ENCODE measurements at regions not wholly inside any gene's neighbourhood (a gene's known extent, or its start where the extent isn't known, plus 50 kb on each side); places are given as distances from the start of the nearest gene placed in this dataset.
"Not testable (repeated sequence)": the region's sequence is repeated elsewhere in the genome, so short reads cannot be mapped to it uniquely, and the experiment has no call there.

DNA sequence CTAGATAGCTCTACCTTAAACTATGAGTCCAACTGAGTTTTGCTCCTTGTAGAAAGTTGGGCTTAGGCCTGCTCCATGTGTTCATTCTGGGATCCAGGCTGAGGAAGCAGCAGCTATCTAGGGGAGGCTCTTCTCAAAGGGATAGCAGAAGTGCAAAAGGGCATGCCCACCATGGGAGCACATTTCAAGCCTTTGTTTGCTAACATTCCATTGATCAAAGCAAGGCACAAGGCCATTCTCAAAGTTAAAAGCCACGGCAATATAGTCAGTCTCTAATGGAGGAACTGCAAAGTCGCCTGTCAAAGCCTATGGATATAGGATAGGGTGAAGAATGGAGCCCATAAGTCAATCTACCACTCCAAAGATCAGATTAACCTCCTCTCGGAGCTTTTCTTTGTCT lies 488.1 kb upstream of the ARX start:
- no peak for ATAC-seq
- no peak for DNase-seq (ENCODE audit: low spot score)
- intact Hi-C loops (cut with DNase I), result no loop called here

GRCh38 chrX:25507801-25508200 lies 492.0 kb upstream of the ARX start:
- ATAC-seq (no peak), DNase-seq (ENCODE audit: low spot score) (no peak)
- intact Hi-C loops (cut with DNase I), result no loop called here

DNA sequence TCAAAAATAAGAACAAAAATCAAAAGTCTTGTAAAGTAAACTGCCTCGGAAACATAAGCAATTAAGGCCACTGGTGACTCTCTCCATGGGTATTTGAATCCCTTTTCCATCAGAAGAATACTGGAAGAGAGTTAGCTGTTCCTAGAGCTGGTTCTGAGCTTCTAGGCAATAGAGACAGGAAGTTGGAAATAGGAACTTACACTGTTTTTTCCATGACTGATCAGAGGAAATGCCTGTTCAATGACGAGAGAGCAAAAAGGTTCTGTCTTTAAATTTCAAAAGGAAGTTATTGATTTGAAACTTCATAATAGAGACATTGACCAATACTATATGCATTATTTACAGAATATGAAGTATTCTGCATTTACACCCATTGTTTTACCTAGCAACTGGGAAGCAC lies 503.5 kb upstream of the ARX start:
- intact Hi-C loops (cut with DNase I), result no loop called here
- DNase-seq (ENCODE audit: low spot score) (no peak), ATAC-seq (no peak)

DNA sequence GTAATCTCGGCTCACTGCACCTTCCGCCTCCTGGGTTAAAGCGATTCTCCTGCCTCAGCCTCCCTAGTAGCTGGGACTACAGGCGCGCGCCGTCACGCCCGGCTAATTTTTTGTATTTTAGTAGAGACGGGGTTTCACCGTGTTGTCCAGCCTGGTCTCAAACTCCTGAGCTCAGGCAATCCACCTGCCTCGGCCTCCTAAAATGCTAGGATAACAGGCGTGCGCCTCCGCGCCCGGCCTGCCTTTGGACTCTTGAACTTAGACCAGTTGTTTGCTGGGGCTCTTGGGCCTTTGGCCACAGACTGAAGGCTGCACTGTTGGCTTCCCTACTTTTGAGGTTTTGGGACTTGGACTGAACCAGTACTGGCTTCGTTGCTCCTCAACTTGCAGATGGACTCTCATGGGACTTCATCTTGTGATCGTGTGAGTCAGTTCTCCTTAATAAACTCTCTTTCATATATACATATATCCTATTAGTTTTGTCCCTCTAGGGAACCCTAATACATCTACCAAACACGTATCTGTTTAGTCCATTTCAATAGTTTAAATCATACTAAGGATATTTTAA lies 506.8 kb upstream of the ARX start:
- ATAC-seq; DNase-seq (ENCODE audit: low spot score); intact Hi-C loops (cut with DNase I): not testable (repeated sequence)

GRCh38 chrX:25523574-25524540 lies 508.1 kb upstream of the ARX start:
- intact Hi-C loops (cut with DNase I), result no loop called here
- no peak for DNase-seq (ENCODE audit: low spot score)
- peak; percentile 51 for ATAC-seq

- no peak for DNase-seq (ENCODE audit: low spot score)
- intact Hi-C loops (cut with DNase I), result no loop called here
Measured at GRCh38 chrX:25527156-25527555, 511.4 kb upstream of the ARX start.

DNA sequence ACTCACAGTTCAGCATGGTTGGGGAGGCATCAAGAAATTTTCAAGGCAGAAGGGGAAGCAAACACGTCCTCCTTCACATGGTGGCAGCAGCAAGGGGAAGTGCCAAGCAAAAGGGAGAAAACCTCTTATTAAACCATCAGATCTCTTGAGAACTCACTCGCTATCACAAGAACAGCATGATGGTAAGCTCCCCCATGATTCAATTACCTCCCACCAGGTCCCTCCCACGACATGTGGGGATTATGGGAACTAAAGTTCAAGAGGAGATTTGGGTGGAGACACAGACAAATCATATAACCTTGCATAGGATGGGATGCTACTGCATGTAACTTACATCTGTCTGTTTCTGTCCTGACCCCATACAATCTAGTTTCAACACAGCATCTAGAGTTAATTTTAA lies 511.8 kb upstream of the ARX start:
- intact Hi-C loops (cut with DNase I), result no loop called here
- no peak for DNase-seq (ENCODE audit: low spot score)
- no peak for ATAC-seq

More at GRCh38 chrX:25527156-25527555, 511.4 kb upstream of the ARX start:
- ATAC-seq, result no peak

- intact Hi-C loops (cut with DNase I), result no loop called here
- DNase-seq (ENCODE audit: low spot score) (no peak), ATAC-seq (peak; percentile 66)
Measured at GRCh38 chrX:25531096-25531495, 515.3 kb upstream of the ARX start.

DNA sequence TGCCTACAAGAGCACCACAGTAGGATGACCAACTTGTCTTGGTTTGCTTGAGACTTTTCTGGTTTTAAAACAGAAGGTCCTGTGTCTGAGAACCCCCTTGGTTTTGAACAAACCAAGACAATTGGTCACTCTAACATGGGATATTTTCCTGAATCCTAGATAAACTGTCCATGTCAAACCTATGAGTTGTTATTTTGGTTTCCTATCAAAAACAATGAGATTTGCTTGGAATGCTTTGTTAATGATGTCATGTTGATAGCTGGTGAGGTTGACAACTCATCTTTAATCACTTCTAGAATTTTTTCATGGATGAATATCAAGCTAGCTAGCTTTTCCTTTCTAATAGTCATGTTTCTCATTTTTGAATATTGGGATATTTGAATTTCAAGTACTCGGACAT lies 518.3 kb upstream of the ARX start:
- DNase-seq (ENCODE audit: low spot score) (no peak), ATAC-seq (no peak)
- intact Hi-C loops (cut with DNase I), result no loop called here

GRCh38 chrX:25536307-25536970 lies 520.7 kb upstream of the ARX start:
- ATAC-seq (no peak), DNase-seq (ENCODE audit: low spot score) (no peak)
- intact Hi-C loops (cut with DNase I), result no loop called here

DNA sequence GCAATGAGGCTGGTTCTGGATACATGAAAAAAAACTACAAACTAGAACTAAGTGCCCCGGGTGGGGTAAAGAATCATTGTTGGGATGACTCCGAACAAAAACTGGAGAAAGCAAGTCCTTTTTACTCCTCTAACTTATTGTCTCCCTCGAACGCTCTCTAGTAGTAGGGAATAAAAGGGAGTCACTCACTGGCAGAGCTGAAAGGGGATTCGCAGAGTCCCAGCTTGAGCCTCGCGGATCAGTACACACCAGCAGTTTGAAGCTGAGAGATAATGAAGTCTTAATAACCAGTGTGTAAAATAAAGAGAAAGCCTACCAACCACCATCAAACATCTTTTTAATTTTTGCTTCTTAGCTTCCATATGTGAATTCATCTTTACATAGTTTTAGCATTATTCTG lies 521.9 kb upstream of the ARX start:
- DNase-seq (ENCODE audit: low spot score), result no peak
- intact Hi-C loops (cut with DNase I), result no loop called here
- no peak for ATAC-seq

DNA sequence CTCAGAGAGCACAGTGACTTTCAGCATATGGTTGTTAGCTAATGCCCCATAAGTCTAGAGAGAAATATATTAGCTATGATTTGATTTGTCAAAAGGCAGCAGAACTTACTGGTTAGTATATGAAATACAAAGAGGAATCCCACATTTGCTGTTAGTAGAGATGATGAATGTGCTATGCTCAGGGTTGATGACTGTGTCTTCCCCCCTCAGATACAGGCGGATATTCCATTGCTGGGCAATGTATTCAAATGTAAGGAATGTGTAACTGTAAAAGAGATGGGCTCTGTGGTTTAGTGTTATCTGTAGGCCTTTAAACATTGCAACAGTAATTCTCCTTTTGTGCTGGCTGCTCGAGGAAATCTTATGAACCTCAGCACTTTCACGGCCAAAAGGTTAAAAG lies 528.9 kb upstream of the ARX start:
- DNase-seq (ENCODE audit: low spot score), result no peak
- intact Hi-C loops (cut with DNase I), result no loop called here
- ATAC-seq, result no peak

DNA sequence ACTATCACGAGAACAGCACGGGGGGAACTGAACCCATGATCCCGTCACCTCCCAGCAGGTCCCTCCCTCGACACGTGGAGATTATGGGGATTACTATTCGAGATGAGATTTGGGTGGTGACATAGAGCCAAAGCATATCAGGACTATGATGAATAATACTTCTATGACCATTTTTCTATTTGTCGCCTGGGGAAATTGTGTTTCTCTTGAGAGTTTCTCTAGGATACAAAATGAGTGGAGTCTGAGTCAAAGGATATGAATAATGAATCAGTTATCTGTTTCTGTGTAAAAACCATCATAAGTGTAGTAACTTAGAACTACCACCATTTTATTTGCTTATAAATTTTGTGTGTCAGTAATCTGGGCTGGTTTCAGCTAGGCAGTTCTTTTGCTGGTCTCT lies 533.0 kb upstream of the ARX start:
- intact Hi-C loops (cut with DNase I), result no loop called here
- DNase-seq (ENCODE audit: low spot score), result no peak

DNA sequence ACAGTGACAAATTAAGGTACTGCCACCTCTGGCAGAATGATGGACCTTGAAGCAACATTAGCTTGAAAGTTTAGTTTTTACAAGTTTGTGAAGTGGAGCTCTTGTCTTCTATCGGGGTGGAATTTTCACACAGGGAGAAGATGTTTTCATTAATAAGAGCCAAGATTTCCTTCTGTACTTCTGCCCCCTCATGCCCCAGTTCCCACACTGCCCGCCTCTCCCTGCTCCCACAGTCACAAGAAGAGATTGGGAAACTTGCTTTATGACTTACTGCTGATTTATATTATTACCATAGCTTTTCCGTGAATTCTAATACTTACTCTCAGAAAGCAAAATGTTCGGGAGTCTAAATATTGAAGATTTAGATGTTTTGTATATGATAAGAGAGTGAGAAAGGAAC lies 539.8 kb upstream of the ARX start:
- DNase-seq (ENCODE audit: low spot score), result no peak
- intact Hi-C loops (cut with DNase I), result no loop called here
- no peak for ATAC-seq

More for the DNA sequence above, 533.0 kb upstream of the ARX start:
- ATAC-seq, result no peak

- ATAC-seq (no peak), DNase-seq (ENCODE audit: low spot score) (no peak)
Measured at GRCh38 chrX:25558137-25558536, 542.4 kb upstream of the ARX start.

GRCh38 chrX:25561190-25561589 lies 545.4 kb upstream of the ARX start:
- intact Hi-C loops (cut with DNase I), result no loop called here
- no peak for DNase-seq (ENCODE audit: low spot score)
- ATAC-seq, result no peak

More at GRCh38 chrX:25558137-25558536, 542.4 kb upstream of the ARX start:
- intact Hi-C loops (cut with DNase I), result no loop called here

DNA sequence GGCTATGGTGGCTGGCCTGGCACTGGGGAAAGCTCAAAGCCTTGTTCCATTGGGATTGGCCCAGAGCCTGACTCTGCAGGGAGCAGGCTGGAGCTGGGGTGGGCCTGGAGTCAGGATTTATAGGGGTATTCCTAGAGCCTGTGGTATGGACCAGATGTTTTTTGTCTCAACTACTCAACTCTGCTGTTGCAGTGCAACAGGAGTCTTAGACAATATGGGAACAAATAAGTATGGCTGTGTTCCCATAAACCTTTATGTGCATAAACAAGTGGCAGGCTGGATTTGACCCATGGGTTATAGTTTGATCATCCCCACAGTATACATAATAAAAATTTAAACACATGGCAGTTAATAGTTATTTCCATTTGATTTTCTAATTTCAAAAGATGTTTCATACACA lies 557.9 kb upstream of the ARX start:
- DNase-seq (ENCODE audit: low spot score) (no peak), ATAC-seq (no peak)

DNA sequence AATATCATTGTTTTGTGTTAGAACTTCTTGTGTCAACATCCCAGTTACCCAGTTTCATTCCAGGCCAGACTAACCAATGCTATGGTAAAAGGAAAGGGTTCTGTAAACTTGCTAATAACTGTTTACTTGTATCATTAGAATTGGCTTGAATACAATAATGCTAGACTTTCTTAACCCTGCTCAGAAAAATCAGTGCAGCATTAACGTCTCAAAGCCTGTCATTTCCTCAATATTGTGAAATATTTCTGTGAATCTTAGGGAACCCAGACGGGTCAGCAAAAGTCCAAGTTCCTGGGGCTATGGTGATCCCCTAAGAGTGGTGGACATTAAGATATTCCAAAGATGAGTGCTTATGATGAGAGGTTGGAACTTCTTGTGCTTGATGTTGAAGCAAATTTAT lies 541.2 kb upstream of the MAGEB18 start:
- DNase-seq (ENCODE audit: low spot score) (no peak), ATAC-seq (no peak)
- intact Hi-C loops (cut with DNase I), result no loop called here

More for the DNA sequence above, 557.9 kb upstream of the ARX start:
- intact Hi-C loops (cut with DNase I), result no loop called here

DNA sequence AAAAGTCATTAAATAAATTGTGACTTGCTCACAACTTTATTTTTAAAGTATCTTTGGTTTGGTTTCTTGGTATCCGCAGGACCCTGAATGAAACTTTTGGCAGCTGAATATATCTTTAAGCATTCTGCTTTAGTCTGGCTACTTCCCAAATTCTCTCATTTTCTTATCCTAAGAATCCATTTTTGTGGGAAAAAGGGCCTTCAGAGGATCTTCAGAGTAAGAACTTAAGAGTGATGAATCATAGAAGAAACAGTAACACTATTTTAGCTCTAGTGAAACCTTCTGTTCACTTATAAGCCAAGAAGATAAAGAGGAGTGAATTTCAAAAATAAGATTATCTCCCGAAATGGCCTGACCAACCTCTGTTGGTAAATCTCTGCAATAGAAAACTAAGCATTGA lies 540.6 kb upstream of the MAGEB18 start:
- intact Hi-C loops (cut with DNase I), result no loop called here
- DNase-seq (ENCODE audit: low spot score) (no peak), ATAC-seq (no peak)

GRCh38 chrX:25599061-25599460 lies 539.1 kb upstream of the MAGEB18 start:
- intact Hi-C loops (cut with DNase I), result no loop called here
- DNase-seq (ENCODE audit: low spot score), result no peak
- ATAC-seq, result no peak
